ENCODE measurements at regions not wholly inside any gene's neighbourhood (a gene's known extent, or its start where the extent isn't known, plus 50 kb on each side); places are given as distances from the start of the nearest gene placed in this dataset.
"Not testable (repeated sequence)": the region's sequence is repeated elsewhere in the genome, so short reads cannot be mapped to it uniquely, and the experiment has no call there.

- TF ChIP-seq, protein P1, sequence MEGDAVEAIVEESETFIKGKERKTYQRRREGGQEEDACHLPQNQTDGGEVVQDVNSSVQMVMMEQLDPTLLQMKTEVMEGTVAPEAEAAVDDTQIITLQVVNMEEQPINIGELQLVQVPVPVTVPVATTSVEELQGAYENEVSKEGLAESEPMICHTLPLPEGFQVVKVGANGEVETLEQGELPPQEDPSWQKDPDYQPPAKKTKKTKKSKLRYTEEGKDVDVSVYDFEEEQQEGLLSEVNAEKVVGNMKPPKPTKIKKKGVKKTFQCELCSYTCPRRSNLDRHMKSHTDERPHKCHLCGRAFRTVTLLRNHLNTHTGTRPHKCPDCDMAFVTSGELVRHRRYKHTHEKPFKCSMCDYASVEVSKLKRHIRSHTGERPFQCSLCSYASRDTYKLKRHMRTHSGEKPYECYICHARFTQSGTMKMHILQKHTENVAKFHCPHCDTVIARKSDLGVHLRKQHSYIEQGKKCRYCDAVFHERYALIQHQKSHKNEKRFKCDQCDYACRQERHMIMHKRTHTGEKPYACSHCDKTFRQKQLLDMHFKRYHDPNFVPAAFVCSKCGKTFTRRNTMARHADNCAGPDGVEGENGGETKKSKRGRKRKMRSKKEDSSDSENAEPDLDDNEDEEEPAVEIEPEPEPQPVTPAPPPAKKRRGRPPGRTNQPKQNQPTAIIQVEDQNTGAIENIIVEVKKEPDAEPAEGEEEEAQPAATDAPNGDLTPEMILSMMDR (conservative IDR thresholded peaks at IDR 0.05; ENCODE audit: low read depth), result no peak
- POLR2A ChIA-PET (ENCODE audit: low non-redundant PET), result no interaction called here
- DNase-seq (ENCODE audit: low spot score), result no peak
- no peak overlapping the region for H3K27ac ChIP-seq
- CTCF ChIA-PET, result no interaction called here
Observed at GRCh38 chr2:222760301-222760897, 88.9 kb downstream of the MOGAT1 start.

GRCh38 chr2:222761888-222762287 lies 90.4 kb downstream of the MOGAT1 start:
- ChIA-PET POLR2A (ENCODE audit: low non-redundant PET) (no interaction called here), CTCF (interaction anchor here (0.6 kb wide), 1 partner anchor 46 kb away, joined by 3 read pairs; no protein-coding TSS in a partner anchor)
- TF ChIP-seq, protein P1 (conservative IDR thresholded peaks at IDR 0.05; ENCODE audit: low read depth), result no peak
- DNase-seq (ENCODE audit: low spot score), result no peak
- no peak overlapping the region for H3K27ac ChIP-seq

- H3K27ac ChIP-seq, result no peak overlapping the region
- CTCF ChIA-PET, result interaction anchor here (0.6 kb wide), 1 partner anchor 333 kb away, joined by 3 read pairs; no protein-coding TSS in a partner anchor
- TF ChIP-seq, protein P1 (conservative IDR thresholded peaks at IDR 0.05; ENCODE audit: low read depth), result no peak
- POLR2A ChIA-PET (ENCODE audit: low non-redundant PET), result interaction anchor here (0.6 kb wide), 1 partner anchor 141 kb away, joined by 4 read pairs; no protein-coding TSS in a partner anchor
- DNase-seq (ENCODE audit: low spot score), result no peak
Observed at GRCh38 chr2:222762342-222762741, 90.9 kb downstream of the MOGAT1 start.

DNA sequence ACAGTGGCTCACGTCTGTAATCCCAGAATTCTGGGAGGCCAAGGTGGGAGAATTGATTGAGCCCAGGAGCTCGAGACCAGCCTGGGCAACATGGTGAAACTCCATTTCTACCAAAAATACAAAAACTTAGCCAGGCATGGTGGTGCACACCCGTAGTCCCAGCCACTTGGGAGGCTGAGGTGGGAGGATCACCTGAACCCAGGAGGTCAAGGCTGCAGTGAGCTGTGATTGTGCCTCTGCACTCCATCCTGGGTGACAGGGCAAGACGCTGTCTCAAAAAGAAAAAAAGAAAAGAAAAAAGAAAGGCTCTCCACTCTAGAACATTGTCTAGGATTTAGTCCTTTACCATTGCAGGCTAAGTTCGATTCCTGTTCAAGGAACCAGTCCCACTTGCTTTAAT lies 94.4 kb downstream of the MOGAT1 start:
- CTCF ChIA-PET, result interaction anchor here (0.6 kb wide), 1 partner anchor 135 kb away, joined by 3 read pairs; no protein-coding TSS in a partner anchor
- POLR2A ChIA-PET (ENCODE audit: low non-redundant PET); DNase-seq (ENCODE audit: low spot score); H3K27ac ChIP-seq: not testable (repeated sequence)

- DNase-seq (ENCODE audit: low spot score); POLR2A ChIA-PET (ENCODE audit: low non-redundant PET); H3K27ac ChIP-seq; CTCF ChIA-PET: not testable (repeated sequence)
Observed at GRCh38 chr2:222768019-222768418, 92.8 kb upstream of the ACSL3 start.

- no peak overlapping the region for H3K27ac ChIP-seq
- no peak for DNase-seq (ENCODE audit: low spot score)
- ChIA-PET CTCF (interaction anchor here (0.6 kb wide), 1 partner anchor 10 kb away, joined by 3 read pairs; no protein-coding TSS in a partner anchor), POLR2A (ENCODE audit: low non-redundant PET) (no interaction called here)
- TF ChIP-seq, protein P1 (conservative IDR thresholded peaks at IDR 0.05; ENCODE audit: low read depth), result no peak
Observed at GRCh38 chr2:222769446-222769845, 91.4 kb upstream of the ACSL3 start.

DNA sequence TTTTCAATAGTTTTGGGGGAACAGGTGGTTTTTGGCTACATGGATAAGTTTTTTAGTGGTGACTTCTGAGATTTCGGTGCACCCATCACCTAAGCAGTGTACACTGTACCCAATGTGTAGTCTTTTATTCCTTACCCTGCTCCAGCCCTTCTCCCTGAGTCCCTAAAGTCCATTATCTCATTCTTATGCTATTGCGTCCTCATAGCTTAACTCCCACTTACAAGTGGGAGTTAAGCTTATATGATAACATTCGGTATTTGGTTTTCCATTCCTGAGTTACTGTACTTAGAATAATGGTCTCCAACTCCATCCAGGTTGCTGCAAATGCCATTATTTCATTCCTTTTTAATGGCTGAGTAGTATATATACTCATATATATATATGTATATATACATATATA lies 90.9 kb upstream of the ACSL3 start:
- TF ChIP-seq, protein P1 (conservative IDR thresholded peaks at IDR 0.05; ENCODE audit: low read depth), result no peak
- POLR2A ChIA-PET (ENCODE audit: low non-redundant PET), result no interaction called here
- no peak for DNase-seq (ENCODE audit: low spot score)
- CTCF ChIA-PET, result interaction anchor here (0.6 kb wide), 1 partner anchor 9 kb away, joined by 3 read pairs; no protein-coding TSS in a partner anchor
- H3K27ac ChIP-seq, result no peak overlapping the region

Data from RWPE1 (cell line).